ENCODE measurements at regions not wholly inside any gene's neighbourhood (a gene's known extent, or its start where the extent isn't known, plus 50 kb on each side); places are given as distances from the start of the nearest gene placed in this dataset.

GRCh38 chr3:167095976-167096375 lies 284.1 kb downstream of the ZBBX start:
- TF ChIP-seq CTCF (optimal IDR thresholded peaks at IDR 0.05 in 1 of 3, IDR thresholded peaks at IDR 0.05 in 1 of 3, conservative IDR thresholded peaks at IDR 0.05 in 1 of 3; ENCODE audit: extremely low read depth in 1 of 3, insufficient read depth in 2 of 3, low read length in 3 of 3) = no peak
- TF ChIP-seq EZH2 (IDR thresholded peaks at IDR 0.05; ENCODE audit: low read length) = no peak

Data from keratinocyte (primary cell).